GM18507 (cell line): ENCODE measurements at regions not wholly inside any gene's neighbourhood (a gene's known extent, or its start where the extent isn't known, plus 50 kb on each side); places are given as distances from the start of the nearest gene placed in this dataset.

Experiments used
- DNase-seq: peaks from one replicate; pipeline ENCODE4 v3.0.0; 2011; ENCODE audit warnings: low read depth; ENCODE audit not compliant: insufficient read length; ENCODE audit errors: extremely low spot score
- FAIRE-seq: peaks from 2 replicates; lab custom pipeline; 2011; peaks lifted over from hg19 to GRCh38; lab: Jason Lieb, UNC

DNA sequence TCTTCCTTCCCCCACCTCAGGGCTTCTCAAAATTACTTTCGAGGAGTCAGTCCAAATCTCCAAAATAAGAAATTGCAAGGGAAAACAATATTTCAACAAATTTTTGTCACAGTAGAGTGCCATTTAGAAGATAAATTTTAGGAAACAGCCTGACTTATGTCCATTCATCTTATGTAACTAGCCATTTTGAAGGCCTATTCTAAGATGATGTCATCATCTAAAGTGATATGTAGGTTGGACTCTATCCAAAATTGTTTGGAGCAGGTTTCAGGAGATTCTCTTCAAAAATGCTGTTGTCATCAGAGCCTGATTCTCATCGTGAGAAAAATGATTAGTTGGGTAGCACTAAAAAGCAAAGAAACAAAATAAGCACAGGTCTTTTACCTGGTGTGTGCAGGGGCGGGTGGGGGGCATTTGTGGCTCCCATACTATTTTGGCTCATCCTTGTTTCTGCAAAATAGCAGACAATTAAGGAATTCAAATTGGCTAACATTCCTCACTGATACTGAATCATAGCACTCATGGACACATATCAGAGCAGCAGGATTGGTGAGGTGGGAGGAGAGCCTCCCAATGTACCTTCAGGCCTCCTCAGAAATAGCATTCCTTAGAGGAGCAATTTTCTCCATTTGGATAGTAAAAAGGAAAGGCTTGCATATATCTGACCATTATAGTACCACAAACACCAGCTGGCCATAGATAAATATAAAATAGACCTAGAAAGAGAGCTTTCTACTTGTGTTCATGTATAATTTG, 360.9 kb upstream of the NAV3 start:
- no peak for DNase-seq
- no peak for FAIRE-seq

DNA sequence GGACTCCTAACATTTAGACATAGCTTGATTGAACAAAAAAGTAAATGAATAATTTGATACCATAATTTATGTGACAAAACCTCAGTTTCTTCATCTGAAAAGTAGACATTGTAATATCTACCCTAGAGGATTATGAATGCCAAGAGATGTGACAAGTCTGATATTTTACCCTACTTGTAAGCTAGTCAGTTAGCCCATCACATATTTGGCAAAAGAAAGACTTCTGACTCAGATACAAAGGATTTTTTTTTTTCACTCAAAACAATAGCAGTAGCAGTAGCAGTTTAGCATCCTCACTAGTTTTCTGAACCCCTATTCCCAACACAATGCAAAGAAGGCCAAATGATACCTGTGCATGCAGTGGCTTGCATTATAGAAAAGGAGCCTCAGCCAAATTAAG, 377.3 kb upstream of the E2F7 start:
- no peak for FAIRE-seq
- DNase-seq, result no peak

DNA sequence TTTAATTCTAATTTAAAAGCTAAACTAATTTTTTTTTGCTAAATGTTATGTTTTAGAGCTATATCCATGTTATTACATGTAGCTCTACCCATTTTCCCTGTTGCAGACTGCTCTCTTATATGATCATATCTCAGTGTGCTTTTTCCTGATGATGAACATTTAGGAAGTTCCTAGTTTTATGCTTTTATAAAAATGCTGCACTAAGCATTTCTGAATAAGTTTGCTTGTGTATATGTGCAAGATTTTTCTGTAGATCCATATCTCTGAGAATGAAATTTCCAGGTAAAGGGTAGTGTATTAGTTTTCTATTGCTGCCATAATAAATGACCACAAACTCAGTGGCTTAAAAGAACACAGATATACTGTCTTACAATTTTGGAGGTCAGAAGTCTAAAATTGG, 374.4 kb upstream of the E2F7 start:
- FAIRE-seq (no peak), DNase-seq (no peak)

DNA sequence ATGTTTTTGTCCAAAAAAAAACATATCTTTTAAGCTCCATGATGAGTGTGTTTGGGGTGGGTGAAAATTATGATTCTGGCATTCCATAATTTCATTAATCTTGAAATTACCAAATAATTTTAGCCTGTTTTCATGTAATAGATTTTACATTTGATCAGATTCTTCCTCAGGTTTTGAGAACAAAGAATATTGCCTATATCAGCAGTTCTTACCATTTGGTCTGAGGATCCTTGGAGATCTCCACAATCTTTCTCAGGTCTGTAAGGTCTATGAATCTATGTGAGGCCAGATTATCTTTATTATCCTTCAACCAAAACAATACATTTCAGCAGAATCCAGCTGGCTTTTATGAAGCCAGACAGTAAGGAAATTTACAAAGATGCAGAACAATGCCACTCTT, 373.3 kb upstream of the E2F7 start:
- no peak for DNase-seq

DNA sequence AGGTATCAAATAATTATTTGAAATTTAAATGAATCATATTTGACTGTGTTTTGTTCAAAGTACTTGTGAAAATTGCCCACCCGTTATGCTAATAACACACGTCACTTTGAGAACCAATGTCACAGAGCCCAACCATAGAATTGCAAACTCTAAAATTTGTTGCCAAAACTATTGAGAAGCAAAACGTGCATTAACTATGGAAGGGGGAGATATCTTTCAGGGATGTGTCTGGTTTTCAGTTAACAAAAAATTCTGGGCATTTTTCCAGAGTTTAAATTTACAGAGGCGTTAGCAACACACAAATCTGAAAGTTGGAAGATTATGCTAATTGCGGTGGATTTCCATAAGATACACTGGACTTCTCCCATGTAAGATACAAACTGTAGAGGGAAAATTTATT, 371.8 kb upstream of the E2F7 start:
- no peak for DNase-seq
- no peak for FAIRE-seq

More for the DNA sequence above, 373.3 kb upstream of the E2F7 start:
- FAIRE-seq, result no peak

DNA sequence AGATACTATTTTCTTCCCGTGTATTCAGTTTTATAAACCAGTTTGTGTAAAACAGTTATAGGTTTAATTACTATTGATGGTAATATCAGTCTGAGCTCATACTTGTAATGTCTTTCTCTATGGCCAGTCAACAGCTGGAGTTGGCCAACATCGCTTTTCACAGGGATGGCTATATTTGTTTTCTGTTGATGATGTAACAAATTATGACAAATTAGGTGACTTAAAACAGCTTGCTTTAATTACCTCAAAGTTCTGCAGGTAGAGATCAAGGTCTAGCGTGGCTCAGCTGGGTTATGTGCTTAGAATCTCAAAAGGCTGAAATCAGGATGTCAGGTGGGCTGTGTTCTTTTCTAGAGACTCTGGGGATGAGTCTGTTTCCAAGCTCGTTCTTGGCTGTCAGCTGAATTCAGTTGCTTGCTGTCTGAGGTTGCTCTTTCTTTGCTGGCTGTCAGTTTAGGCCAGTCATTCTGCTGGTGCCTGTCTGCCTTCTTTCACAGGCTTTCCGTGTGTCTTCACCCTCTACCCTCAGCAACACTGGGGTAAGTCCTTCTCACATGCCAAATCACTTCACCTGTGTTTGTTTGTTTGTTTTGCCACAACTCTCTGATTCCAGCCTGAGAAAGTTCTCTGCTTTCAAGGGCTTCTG, 370.2 kb upstream of the E2F7 start:
- FAIRE-seq (no peak), DNase-seq (no peak)

DNA sequence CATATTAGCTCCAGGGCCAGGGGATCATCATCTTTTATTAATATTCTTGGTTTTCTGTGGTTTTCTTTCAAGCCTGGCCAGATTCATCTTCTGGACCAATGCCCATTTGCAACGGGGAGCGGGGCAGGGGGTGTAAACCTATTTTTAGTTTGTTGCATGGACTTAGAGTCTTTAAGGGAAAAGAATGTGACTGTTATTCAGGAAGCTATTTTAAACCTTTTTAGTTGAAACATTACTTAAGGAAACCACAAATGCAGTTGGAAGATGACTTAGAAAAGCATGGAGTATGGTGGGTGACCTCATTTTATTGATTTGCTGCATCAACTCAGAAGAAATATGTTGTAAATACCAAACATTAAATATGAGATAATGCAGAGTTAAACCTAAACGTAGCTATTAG, 368.4 kb upstream of the E2F7 start:
- DNase-seq, result no peak

DNA sequence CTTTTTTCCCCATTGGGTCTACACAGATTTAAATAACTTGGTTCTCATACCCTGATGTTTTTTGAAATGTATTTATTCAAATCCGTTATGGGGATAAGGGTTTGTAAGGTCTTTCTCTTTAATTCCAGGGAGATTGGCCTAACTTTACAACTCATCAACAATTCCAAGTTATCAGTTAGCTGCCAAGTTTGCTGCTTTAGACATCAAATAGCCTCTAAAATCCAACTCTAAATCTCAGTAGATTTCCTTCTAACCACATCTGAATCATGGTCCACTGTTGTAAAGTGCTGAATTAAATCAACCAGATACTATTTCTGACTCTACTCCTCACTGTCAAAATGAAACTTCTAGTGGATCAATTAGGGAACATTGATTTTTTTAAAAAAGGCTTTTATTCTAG, 364.1 kb upstream of the E2F7 start:
- FAIRE-seq (no peak), DNase-seq (no peak)

More for the DNA sequence above, 368.4 kb upstream of the E2F7 start:
- no peak for FAIRE-seq

DNA sequence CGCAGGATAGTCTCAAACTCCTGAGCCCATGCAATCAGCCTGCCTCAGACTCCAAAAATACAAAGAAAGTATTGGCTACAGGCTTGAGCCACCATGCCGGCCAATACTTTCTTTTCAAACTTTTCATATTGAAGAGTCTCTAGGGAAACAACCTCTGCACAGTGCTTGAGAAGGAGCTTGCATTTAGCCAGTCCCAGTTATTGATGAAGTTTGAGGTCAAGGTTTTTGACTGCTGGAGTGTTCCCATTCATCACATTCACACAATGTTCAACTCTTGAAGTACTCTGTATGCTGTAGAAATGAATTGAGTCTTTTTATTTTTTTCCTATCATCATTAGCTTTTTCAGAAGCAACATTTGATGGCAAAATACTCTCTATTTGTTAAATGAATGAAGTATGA, 355.8 kb upstream of the E2F7 start:
- no peak for FAIRE-seq
- DNase-seq, result no peak

DNA sequence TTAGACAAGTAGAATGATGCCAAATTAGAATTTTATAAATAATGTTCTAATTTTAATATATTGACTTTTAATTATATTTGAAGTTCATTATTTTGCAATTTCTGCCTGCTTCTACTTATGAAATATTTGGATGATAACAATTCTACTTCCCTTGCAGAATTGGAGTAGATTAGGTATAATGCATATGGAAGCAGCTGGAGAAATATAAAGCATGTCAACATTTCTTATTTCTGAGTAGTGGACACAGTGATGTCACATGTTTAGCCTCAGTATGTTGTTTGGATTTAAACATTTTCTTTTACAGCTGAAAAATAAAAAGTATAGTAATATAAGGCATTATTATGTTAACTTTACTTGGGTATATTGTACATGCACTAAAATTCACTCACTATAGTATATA, 344.2 kb upstream of the E2F7 start:
- DNase-seq (no peak), FAIRE-seq (no peak)

DNA sequence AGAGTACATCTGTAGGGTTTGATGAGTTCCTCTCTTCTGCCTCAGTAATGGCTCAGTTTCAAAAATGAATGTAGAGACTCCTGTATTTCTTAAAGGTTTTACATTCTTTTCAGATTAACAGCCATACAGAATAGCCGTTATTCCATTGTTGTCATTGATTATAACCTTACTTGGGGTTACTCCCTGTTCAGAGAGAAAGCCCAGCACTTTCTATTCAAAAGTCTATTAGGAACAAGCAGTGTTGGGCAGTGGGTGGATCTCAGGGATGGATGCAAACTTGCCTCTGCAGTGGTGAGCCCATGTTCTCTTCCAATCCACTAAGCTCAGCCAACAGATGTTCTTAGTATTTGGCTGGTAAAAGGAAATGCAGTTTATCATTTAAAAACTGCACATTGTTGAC, 342.6 kb upstream of the E2F7 start:
- FAIRE-seq (no peak), DNase-seq (no peak)

DNA sequence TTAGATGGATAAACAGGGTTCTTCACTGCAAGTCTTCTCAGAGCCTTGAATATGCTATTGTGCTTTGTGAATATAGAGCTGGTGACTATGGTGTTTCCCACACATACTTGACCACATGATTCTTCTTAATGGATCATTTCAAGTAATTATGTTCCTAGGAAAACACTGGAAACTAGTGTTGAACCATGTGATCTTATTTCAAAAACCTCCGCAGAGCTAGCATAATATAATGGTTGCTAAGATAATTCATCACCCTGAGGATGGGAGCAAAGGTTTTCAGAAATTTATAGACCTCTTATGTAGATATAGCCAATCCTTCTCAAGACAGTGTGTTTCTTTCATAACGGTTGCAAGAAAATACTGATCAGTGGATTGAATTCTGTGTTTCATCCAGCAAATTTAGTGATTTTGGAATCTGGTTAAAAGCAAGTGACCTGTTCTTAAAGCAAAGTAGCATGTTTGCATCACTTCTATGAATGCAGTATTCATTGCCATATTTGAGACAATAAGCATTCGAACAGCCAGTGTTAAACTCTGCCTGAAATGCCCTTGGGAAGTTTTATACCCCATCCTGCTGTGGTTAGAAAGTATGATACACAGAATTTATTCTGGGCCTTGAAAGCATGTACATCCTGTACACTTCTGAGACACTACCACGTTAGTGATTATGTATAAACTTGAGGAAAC, 341.0 kb upstream of the E2F7 start:
- FAIRE-seq (no peak), DNase-seq (no peak)

DNA sequence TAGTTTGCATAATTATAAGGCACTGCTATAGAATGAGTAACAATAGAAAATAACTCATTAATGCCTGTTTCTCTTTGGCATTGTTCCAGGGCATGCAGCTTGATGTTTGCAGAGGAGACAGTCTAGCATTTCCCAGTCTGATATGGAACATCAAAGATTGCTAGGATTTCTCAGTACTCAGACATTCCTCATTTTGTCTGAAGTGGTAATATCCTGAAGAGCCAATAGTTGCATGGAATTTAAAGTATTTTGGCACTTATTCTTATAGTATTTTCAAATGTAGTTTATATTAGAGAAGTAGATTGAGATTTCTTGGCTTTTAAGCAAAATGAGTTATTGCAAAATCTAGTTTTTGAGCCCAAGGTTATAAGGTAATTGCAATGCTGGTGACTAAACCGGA, 337.3 kb upstream of the E2F7 start:
- DNase-seq (no peak), FAIRE-seq (no peak)

DNA sequence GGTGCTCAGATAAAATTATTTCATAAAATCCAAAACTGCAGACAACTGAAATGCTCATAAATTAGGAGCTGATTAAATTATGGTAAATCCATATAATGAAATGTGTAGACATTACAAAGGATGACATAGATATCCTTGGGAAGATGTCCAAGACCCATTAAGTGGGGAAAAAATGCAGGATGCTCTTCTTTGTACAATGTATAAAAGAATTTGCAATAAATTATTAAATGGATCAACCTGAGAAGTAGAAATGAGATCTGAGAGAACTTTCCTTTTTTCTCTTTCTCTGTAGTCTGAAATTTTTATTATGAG, 336.4 kb upstream of the E2F7 start:
- no peak for FAIRE-seq

DNA sequence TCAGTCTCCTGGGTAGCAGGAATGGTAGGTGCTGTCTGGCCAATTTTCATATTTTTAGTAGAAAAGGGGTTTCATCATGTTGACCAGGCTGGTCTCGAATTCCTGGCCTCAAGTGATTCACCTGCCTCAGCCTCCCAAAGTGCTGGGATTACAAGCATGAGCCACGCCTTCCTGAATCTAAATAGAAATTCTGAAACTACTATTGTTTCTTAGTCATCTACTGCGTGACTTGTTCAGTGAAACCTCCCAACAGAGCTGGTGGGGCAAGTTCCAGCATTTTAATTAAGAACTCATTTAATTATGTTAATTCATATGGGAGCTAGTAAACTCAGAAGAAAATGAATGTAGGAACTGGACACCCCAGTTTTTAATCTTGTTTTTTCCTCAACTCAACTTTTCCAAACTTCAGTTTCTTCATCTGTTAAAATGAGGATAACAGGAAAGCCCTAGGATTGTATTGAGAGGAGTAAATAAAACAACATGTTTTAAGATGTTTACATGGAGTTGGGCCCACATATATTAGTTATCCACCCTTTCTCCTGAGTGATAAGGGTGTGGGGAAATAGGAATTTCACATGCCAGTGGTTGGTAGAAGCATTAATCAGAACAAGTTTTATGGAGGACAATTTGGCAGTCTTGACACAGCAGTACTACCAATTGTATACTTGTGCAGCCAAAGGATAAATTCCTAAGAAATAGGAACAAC, 335.8 kb upstream of the E2F7 start:
- DNase-seq (no peak), FAIRE-seq (no peak)

More for the DNA sequence above, 336.4 kb upstream of the E2F7 start:
- no peak for DNase-seq

DNA sequence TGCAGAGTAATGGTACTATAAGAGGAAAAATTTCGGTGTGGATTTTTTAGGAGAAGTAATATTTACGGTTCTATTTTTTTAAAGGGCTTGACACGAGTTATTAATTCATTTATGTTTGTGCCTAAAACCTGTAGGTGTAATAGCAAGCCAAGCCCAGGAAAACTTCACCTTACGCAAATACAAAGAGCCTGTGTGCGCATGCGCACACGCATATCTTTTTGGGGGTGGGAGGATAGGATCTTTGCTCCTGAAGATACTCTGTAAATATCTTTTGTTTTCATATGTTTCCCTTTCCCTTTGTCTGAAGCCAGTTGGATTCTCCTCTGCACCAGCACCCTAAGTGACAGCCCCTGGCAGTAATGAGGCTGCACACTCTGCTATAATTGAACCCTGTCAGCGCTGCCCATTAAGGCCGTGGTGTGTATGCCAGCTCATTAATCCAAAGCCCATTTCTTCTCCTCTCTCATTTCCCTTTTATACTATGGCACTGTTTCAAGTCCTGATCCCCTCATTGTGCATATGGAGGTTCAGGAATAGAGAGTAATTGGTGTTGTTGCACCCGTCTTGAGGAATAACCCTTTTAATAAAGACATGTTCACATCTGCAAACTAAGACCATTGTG, 327.2 kb upstream of the E2F7 start:
- DNase-seq, result no peak
- no peak for FAIRE-seq

DNA sequence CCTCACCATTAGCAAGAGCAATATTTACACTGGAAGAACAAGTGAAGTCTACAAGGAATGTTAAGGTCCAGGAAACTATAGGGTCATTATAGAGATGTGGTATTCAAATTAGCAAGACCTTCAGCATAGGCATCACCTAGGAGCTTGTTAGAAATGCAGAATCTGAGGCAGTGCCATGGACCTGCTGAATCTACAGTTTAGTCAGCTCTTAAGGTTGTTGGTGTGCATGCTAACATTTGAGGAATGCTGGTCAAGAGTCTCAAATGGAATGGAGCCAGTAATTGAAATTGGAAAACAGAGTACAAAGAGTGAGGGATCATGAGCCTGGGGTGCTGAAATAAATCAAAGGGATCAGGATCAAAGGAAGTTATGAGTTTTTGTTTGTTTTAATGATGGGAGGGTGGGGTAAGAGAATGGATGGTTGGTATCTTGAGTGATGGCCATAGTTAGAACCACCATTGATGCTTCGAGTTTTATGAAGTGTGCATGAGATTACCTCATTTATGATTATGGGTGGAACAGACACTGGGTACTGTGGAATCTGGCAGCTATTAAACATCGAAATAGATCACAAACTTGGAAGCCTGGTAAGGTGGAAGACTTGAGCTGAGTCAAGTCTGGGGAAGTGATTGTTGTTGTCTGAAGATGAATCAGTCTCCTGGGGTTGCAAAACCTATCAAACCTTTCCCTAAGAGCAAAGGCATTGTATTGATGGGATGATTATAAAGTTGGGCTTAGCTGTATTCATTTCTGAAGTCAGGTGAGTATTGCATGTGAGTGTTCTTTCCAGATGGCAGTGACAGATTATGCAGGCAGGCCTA, 323.3 kb upstream of the E2F7 start:
- no peak for FAIRE-seq
- DNase-seq, result no peak

DNA sequence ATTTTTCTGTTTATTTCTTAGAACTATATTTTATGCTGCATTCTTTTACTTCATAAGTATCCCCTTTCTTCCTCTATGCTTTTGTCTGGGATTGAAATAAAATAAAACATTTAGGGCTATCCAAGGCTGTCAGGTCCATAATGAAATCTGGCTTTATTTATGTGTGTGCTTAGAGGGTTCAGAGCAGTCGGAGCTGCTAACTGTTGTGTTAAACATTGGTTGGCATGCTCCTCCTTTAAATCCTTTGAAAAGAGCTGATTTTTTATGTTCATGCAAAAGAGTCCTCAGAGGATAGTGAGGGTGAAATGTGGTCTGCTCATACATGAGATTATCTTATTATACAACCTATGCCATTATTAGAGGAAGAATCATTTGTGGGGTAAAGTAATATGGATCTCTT, 322.3 kb upstream of the E2F7 start:
- FAIRE-seq, result no peak
- no peak for DNase-seq

DNA sequence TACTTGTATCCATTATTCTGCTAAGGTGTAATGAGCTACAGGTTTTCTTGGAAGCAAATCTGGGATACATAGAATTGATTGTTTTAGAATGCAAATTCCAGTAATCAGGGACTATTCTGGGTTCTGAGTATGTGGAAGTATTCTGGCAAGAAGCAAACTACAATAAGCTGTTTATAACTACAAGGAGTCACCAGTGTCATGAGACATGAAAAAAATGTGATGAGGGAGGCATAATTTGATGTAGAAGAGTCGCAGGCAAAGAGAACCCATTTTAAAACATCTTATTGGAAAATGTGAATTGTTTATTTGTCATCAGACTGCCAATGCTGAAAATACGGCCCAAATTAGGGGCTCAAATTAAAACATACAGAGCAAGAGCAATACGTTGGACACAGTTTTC, 321.8 kb upstream of the E2F7 start:
- DNase-seq, result no peak
- no peak for FAIRE-seq
